ENCODE measurements at regions not wholly inside any gene's neighbourhood (a gene's known extent, or its start where the extent isn't known, plus 50 kb on each side); places are given as distances from the start of the nearest gene placed in this dataset.

- TF ChIP-seq CTCF (IDR thresholded peaks at IDR 0.05) = no peak
- TF ChIP-seq EZH2 (IDR thresholded peaks at IDR 0.05; ENCODE audit: borderline replicate concordance, insufficient read depth, low read depth, low read length, poor library complexity, severe bottlenecking) = no peak
Observed at GRCh38 chr16:66295213-66295612, 71.3 kb upstream of the CDH5 start.
